ENCODE measurements at regions not wholly inside any gene's neighbourhood (a gene's known extent, or its start where the extent isn't known, plus 50 kb on each side); places are given as distances from the start of the nearest gene placed in this dataset.

DNA sequence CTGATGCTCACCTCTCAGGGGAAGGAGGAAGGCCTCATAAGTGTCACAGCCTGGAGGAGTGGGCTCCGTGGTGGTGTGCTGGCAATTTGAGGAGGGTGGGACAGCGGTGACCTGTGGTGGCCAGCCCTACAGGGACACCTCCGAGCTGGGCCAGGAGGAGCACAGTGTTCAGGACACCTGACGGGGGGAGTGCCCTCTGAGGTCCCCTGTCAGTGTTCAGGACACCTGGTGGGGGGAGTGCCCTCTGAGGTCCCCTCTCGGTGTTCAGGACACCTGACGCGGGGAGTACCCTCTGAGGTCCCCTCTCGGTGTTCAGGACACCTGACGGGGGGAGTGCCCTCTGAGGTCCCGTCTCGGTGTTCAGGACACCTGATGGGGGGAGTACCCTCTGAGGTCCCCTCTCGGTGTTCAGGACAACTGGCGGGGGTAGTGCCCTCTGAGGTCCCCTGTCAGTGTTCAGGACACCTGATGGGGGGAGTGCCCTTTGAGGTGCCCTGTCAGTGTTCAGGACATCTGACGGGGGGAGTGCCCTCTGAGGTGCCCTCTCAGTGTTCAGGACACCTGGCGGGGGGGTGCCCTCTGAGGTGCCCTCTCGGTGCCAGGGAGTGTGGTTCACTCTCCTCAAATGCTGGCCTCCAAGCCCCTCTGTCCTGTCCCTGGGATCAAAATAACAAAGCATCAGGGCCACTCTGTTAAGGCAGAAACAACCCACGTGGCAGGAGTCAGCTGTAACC, 73.4 kb upstream of the ZNF469 start:
- TF ChIP-seq, protein P1, sequence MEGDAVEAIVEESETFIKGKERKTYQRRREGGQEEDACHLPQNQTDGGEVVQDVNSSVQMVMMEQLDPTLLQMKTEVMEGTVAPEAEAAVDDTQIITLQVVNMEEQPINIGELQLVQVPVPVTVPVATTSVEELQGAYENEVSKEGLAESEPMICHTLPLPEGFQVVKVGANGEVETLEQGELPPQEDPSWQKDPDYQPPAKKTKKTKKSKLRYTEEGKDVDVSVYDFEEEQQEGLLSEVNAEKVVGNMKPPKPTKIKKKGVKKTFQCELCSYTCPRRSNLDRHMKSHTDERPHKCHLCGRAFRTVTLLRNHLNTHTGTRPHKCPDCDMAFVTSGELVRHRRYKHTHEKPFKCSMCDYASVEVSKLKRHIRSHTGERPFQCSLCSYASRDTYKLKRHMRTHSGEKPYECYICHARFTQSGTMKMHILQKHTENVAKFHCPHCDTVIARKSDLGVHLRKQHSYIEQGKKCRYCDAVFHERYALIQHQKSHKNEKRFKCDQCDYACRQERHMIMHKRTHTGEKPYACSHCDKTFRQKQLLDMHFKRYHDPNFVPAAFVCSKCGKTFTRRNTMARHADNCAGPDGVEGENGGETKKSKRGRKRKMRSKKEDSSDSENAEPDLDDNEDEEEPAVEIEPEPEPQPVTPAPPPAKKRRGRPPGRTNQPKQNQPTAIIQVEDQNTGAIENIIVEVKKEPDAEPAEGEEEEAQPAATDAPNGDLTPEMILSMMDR (tag by site-specific recombination; IDR thresholded peaks at IDR 0.05) = no peak
- no peak for TF ChIP-seq ZFP41 (tag by site-specific recombination; IDR thresholded peaks at IDR 0.05; ENCODE audit: borderline replicate concordance)
- TF ChIP-seq, protein P2, sequence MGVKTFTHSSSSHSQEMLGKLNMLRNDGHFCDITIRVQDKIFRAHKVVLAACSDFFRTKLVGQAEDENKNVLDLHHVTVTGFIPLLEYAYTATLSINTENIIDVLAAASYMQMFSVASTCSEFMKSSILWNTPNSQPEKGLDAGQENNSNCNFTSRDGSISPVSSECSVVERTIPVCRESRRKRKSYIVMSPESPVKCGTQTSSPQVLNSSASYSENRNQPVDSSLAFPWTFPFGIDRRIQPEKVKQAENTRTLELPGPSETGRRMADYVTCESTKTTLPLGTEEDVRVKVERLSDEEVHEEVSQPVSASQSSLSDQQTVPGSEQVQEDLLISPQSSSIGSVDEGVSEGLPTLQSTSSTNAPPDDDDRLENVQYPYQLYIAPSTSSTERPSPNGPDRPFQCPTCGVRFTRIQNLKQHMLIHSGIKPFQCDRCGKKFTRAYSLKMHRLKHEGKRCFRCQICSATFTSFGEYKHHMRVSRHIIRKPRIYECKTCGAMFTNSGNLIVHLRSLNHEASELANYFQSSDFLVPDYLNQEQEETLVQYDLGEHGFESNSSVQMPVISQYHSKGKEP (tag by site-specific recombination; IDR thresholded peaks at IDR 0.05) = no peak
- TF ChIP-seq, protein P3, sequence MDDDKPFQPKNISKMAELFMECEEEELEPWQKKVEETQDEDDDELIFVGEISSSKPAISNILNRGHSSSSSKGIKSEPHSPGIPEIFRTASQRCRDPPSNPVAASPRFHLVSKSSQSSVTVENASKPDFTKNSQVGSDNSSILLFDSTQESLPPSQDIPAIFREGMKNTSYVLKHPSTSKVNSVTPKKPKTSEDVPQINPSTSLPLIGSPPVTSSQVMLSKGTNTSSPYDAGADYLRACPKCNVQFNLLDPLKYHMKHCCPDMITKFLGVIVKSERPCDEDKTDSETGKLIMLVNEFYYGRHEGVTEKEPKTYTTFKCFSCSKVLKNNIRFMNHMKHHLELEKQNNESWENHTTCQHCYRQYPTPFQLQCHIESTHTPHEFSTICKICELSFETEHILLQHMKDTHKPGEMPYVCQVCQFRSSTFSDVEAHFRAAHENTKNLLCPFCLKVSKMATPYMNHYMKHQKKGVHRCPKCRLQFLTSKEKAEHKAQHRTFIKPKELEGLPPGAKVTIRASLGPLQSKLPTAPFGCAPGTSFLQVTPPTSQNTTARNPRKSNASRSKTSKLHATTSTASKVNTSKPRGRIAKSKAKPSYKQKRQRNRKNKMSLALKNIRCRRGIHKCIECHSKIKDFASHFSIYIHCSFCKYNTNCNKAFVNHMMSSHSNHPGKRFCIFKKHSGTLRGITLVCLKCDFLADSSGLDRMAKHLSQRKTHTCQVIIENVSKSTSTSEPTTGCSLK (tag by site-specific recombination; IDR thresholded peaks at IDR 0.05) = no peak
